NCI-H2227 (cell line): ENCODE measurements at regions not wholly inside any gene's neighbourhood (a gene's known extent, or its start where the extent isn't known, plus 50 kb on each side); places are given as distances from the start of the nearest gene placed in this dataset.

Experiments used
- DNase-seq: peaks from one replicate; lab custom pipeline; 2025; ENCODE audit not compliant: unreplicated experiment; lab: John Stamatoyannopoulos, UW

DNA sequence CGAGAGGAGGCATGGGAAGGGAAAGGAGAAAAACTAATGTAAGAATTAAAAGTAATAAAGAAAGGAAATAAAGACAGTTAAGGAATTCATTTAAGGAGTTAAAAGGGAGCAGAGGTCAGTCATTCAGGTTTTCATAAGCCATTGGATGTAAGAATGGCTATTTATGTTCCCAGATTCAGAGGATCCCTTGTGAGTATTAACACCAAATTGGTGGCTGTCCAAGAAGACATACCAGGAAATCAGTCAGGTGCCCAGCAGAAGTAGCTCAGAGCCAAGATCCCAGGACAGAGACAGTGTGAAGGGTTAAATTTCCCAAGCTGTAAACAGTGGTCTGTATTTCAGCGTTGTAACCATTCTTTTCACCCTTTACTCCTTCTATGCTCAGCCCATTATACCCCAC is 550.4 kb downstream of the BCL11A start:
- DNase-seq: no peak

DNA sequence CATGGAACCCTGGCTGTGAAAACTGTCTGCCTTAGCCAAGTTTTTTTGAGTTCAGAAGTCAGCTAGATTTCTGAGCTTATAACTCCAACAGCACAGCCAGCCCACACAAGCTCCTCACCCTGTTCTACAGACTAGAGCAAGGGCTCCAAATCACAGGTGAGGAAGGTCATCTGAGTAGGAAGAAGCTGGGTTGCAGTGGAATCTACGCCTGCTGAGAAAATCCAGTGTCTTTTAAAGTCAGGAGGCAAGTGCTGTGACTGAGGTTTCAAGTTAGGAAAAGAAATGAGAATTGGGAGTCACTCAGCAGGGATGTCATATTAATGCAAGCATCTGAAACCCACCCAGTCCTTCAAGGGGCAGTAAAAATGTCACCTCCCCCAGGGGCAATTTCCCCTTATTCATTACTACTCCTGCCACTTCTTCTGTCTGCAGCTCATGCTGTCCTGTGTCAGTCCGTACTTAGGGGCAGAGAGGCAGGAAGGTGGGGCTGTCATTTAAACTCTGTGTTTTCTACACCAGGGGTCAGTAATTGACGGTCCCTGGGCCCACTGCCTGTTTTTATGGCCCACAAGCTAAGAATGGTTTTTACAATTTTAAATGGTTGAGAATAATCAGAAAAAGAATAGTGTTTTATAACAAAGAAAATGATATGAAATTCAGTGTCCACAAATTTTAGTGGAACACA is 551.1 kb downstream of the BCL11A start:
- no peak for DNase-seq

DNA sequence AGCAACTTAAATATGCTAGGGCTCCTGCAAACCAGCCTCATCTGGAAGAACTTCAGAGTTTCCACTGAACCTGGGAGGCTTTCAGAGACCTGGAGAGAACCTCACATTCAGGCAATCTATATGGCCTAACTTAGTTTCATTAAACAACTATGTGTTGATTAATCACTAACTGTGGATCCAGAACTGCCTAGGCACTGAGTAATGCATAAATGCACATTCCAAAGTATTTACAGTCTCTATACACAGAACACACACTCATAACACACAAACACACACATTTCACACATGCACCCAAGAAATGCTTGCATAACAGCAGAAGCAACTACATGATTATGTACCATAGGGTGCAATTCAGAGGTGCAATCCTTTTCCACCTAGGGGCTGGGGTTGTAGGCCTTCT is 552.8 kb downstream of the BCL11A start:
- DNase-seq: no peak

DNA sequence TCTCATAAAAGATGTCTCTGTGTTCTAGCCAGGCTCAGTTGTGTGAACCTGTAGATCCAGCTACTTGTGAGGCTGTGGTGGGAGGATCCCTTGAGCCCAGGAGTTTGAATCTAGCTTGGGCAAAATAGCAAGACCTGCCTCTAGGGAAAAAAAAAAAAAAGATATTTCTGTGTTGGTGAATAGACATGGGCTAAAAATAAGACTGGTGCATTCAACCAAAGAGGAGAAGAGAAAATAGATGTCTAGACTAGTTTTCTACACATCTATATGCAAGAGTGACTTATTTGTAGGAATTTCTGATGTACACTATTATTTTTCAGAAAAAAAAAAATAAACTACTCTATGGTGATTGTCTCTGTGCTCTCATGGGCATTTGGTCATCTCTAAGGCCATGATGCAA is 555.1 kb downstream of the BCL11A start:
- DNase-seq: no peak

DNA sequence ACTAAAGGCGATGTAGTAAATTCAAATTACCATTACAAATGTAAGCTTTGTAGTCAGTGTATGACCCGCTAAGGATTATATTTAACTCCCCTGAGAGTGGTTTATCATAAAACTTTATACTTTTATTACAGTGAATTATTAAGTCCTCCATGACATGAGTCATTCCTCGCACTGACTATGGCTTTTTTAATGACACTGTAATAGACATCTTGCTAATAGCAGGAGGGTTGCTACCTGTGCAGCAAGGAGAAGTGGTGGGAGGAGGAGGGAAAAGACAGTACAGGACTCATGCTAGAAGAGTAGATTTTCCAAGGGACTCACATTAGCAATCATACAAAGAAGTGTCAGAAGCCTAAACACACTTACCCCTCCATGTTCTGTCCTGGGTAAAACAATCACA is 556.1 kb downstream of the BCL11A start:
- no peak for DNase-seq

DNA sequence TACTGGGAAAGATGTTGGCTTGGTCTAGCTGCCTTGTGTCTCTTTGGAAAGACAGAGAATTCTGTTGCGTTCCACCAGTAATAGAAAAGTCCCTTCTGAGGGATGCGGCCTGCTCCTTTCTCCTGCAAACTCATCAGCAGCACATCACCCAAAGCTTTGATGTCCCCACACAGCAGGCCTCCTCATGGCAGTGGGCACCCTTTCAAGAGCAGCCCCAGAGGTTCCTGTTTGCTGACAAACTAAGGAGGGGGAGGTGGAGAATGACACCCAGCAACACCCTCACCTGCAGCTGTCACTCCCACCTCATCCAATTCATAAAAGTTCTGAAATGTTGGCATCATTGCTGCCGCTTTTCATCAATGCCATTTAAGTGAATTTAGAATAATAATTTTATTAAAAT is 556.6 kb downstream of the BCL11A start:
- DNase-seq: no peak

DNA sequence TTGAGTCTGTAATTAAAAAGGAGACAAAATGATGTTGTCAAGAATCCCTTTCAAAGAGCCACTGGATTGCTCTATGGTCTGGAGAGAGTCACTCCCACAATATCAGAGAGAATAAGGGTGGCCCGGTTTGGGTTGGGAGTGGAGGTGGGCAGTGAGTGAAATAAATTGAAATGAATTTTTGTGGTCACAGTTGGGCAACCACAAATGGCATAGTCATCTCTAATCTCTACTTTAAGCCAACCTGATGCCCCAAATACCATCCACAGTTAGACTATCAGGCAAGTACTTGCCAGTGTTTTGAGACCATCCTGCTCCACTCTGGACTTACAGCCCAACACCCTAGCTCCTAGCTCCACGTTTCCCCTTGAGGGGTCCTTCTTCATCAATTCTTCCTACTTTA is 559.7 kb downstream of the BCL11A start:
- DNase-seq: no peak

DNA sequence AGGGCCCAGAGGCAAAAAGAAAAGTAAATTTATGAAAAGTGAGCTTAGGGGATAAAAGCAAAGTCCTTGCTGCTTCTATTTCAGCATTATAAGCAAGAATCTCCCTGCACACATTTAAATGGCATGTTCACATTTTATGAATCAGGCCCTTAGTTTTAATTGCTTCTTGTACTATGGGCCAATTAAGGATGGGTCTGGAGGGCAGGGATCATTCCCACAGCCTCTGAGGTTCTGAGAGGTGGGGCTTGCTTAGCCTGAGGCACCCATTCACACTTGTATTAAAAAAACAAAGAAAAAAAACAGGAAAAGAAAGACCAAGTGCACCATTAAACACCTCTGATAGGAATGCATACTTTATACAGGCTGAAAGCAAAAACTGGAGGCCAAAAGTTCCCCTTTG is 565.1 kb downstream of the BCL11A start:
- no peak for DNase-seq

DNA sequence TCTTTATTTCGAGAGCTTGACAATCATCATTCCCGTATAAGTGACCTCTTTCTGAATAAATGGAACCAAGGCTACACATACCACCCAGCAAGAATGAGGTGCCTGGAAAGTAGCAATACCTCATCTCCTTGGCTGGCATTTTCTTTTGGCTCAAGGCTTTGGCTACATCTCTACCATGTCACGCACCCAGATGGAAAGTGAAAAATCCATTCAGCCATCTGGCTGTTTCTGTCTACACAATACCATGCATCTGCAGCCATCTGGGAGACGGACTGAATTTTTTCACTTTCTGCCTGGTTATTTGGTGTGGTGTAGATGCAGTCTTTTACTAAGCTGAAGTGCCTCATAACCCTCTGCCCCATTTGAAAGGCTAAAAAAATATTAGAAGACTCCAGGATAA is 566.9 kb downstream of the BCL11A start:
- no peak for DNase-seq

DNA sequence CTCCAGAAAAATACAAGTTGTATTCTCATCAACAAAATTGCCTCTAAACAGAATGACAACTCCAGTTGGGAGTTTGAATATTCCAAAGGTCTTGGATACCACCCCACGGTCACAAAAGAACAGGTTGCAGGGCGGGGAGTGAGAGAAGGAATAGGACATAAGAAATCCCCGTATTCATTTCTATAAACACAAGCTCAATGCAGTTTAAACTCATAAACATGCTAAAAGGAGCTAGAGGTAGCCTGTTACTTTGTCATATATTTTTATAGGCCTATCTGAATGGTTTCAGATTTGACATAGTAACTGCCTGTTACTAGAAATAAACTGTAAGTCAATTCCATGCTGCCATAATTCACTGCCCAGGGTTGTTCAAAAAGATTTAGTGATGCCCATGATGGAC is 567.5 kb downstream of the BCL11A start:
- no peak for DNase-seq

DNA sequence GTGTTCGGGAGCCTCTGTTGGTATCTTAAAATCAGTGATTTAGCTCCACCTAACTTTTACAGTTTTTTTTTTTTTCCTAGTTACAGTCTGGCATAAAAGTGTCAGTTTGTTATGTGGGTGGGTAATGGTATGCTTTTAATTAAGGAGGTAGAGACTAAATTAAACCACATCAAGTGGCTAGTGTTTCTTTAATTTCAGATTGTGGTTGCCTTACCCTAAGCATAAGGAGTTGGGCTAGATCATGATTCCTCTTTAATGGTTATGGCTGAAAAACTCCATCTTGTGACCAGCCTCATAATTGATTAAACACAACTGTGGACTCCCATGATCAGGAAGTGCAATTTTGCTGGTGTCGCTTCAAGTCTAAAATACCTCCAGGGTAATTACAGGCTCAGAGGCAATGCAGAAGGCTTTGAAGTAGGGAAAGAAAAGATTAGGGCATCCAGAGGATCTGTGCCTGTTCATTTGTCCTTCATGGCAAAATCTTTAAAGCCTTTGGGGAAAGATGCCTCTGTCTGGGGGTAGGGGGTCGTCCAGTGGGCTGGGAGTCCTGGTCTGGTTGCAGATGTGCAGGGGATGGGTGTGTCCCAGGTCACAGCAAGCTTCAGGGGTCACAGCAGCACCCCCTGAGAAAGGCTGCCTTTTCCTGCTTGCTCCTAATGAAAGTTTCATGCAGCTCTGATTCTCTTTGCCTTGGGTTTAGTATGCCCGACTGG is 579.2 kb downstream of the BCL11A start:
- DNase-seq: peak; percentile 31

DNA sequence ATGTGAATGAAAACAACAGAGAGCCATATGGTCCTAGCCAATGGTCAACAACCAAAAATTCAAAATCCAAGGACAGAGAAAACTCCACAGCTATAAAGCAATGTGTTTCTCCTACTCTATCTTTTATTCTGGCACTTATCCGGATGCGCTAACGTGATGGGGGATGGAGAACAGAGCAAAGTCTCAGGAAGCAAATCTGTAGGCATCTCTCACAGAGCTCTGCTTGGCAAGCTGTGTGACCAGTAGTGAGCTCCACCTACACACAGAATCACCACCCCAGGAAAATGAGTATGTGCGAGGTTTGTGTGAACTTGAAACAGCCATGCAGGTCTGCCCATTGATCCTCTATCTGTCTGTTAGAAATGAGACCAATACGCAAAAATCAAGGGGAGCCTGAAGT is 584.3 kb downstream of the BCL11A start:
- no peak for DNase-seq

DNA sequence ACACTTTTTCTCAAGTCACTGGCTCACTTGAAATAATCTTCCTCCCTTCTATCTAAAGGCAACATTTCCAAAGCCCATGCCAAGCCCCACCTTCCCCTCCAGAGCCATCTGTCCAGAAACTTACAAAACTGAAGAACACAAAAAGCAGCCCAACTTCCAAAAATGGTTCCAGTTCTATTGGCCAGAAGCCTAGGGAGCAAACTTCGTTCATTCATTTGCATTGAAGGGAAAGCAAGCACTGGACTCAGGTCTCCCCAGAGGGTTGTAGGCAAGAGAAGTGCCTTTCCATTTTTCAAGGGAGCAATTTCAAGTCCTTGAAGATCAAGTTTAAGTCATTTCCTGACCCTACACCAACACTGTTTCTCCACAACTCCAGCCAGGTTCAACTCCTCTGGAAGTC is 585.0 kb downstream of the BCL11A start:
- DNase-seq: no peak

DNA sequence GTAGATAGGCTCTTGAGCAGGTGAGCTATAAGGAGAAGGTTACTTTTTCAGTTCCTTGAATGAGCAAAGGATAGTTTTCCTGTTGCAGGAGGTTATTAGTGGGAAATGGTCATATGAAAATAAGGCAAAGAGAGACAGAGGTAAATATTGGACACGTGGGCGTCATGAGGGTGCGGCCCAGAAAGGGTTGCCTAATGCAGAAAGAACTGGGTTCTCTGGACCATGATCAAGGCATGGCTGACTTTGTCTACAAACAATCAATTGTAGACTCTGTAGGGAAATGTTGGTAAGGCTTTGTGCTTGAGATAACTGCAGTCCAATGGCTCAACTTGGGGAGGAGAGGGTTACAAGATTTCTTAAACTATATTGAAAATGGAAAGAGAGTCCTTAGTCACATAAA is 585.8 kb downstream of the BCL11A start:
- no peak for DNase-seq

DNA sequence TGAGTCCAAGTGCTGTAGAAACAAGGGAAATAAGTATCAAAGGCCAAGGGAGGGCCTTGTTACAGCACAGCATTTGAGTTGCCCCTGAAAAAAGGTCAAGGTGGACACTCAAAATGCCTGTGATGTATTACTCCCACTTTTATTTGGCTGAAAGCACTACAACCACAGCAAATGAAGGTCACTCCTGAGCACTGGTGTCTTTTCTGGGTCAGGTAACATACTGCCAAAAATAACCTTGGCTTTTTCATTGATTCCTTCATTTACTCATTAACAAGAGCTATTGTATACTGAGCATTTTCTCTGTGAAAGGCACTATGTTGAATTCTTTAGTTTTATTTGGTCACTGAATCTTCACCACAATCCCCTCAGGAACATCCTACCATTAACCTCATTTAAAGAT is 590.3 kb downstream of the BCL11A start:
- no peak for DNase-seq

DNA sequence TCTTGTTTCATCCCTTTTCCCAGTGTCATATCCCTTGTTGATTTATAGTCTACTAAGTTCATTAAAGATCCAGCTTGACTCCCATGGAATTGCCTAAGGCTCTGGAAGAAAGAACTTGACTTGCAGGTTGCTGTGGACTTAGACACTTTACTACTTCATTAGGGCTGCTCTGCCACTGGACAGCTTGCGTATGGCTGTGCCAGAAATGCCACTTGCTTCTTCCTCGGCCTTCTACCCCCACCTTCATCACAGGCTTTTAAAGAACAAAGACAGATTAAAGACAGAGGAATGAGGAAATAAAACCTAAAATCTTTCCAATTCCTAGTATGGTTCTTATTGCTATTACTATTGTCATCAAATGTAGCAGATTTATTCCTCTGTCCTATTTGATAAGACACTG is 591.7 kb downstream of the BCL11A start:
- DNase-seq: no peak

DNA sequence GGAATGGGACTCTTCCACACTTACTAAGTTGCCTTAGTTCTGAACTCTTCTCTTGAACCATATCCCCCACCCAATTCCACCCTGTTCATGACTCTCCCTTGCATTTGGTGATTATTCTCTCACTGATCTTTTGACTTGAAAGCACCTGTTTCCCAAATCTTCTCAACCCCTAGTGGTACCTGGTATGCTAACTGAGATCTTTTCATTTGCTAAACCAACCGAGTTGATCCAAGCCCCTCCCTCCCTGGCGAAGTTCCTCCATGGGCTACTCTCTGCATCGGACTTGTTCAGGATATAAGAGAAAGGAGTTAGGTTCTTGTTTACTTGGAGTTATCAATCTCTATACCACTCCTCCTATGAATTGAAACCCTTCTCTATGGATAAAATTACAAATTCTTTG is 593.5 kb downstream of the BCL11A start:
- no peak for DNase-seq

DNA sequence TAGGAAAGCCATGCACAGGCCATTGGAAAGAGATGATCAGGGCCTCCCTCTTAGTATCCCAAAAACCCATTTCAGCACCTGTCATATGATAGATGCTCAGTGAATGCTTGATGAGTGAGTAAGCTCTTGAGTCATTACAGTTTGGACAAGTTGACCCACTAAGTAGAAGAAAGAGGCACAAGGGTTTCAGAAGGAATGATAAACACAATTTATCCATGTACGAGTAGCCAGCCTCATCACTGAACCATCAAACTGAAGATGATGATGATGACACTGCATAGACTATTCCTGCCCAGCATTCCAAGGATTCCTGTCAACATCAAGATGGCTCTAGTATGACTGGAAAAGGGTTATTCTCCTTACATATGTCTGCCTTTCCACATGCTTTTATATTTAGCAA is 596.0 kb downstream of the BCL11A start:
- no peak for DNase-seq

DNA sequence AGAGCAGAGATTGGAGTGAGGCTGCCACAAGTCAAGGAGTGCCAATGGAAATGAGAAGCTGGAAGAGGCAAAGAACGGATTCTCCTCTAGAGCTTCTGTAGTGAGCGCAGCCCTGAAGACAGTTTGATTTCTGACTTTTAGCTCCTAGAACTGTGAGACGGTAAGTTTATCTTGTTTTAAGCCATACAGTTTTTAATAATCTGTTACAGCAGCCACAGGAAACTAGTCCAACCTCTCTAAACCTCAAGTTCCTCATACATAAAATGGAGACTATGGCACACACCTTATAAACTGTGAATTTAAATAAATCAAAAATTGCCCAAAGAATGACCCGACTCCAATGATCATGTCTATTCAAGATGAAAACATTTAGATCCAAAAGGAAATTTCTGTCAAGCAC is 596.5 kb downstream of the BCL11A start:
- no peak for DNase-seq

DNA sequence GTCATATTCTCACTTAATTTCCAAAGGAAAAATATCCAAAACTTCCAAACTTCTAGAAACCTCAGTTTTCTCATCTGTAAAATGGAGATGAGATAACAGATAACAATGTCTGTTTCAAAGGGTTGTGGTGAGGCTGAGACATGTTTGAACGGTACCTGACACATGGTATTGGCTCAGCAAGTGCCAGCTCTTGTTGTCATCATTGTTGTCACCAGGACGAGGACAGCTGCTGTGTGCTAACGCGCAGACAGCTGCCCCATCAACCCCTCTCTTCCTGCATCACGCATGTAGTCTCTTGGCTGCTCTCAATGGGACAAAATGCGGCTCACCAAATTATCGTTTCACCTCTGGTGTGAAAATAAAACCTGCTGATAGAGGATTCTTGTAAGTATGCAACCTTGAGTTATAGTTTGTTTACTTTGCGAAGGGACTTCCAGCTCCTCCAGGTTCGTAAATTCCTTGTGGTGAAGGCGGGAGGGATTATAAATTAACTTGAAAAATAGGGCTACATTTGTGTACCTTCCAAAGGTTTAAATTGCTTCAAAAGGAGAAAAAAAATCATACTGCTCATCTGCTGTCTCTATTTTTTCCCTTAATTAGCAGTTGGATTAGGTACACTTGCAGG is 605.4 kb downstream of the BCL11A start:
- DNase-seq: no peak

DNA sequence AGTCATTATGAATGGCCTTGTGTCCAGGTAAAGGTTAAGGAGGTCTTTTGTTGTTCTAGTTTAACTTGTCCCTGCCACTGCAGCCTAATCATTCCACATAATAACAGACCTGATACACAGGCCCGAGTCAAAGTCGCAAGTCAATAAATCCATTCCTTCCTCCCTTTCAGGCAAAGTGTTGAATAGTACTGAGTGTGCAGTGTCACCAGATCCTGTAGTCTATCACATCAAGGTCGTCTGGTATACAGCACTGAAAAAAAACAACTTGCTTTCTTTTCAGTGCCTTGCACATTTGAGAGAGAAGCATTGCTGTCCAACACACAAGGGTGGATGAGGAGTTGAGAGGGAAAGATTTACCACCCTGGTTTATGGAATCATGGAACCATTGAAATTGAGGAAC is 606.2 kb downstream of the BCL11A start:
- no peak for DNase-seq

DNA sequence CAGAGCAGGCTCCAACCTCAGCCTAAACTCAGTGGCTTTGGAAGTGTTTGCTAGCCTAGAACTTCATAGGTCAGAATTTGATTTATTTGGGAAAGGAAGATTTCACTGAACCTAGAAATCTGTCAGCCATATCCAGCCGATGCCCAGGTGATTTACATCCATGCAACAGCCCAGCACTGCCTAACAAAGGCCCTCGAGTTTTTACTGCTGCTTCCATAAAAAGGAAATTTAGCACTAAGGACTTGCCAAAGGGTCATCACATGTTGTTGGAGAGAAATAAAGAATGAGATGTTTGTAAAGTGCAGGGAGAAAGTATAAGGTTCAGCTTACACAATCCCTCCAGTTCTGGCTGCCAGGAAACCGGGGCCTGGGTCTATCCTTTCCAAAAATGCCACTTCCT is 614.2 kb downstream of the BCL11A start:
- no peak for DNase-seq

DNA sequence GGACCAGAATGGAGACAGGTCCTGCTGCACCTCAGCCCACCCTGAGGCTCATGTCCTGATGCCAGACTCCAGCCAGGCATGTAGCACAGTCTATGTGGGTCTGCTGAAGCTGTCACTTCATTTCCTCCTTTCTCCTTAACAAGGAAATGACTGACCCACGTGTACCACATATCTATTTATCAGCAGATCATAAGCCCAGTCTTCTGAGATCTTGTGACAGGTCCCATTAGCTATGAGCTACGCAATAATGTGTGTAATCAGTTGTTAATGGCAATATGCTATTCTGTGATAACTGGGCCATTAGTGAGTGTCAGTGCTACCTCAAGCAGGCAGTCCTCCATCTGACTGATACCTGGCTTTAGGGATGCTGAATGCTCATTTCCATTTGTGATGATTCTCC is 615.3 kb downstream of the BCL11A start:
- DNase-seq: no peak
